Hepatocyte (in vitro differentiated cells): ENCODE measurements at regions not wholly inside any gene's neighbourhood (a gene's known extent, or its start where the extent isn't known, plus 50 kb on each side); places are given as distances from the start of the nearest gene placed in this dataset.
"Not testable (repeated sequence)": the region's sequence is repeated elsewhere in the genome, so short reads cannot be mapped to it uniquely, and the experiment has no call there.

Experiments used
- DNase-seq: peaks from one replicate; pipeline ENCODE4 v3.0.0-alpha.2; 2016; ENCODE audit warnings: low spot score
- H2AFZ ChIP-seq: fragments of 200-600 bp; sonication (generic); 2 replicates; pipeline ENCODE4 v1.6.0; 2016; ENCODE audit warnings: antibody characterized with exemption, mild to moderate bottlenecking
- H3K27ac ChIP-seq: fragments of 200-600 bp; sonication (generic); 2 replicates; pipeline ENCODE4 v1.5.1; 2016; ENCODE audit warnings: mild to moderate bottlenecking
- H3K27me3 ChIP-seq: fragments of 200-600 bp; sonication (generic); 2 replicates; pipeline ENCODE4 v1.6.1; 2016
- H3K36me3 ChIP-seq: fragments of 200-600 bp; sonication (generic); replicated peaks from 2 replicates; pipeline ENCODE4 v1.5.1; 2016; ENCODE audit warnings: low read depth; ENCODE audit not compliant: insufficient read depth
- H3K4me1 ChIP-seq: fragments of 200-600 bp; sonication (generic); 2 replicates; pipeline ENCODE4 v1.5.1; 2016; ENCODE audit warnings: mild to moderate bottlenecking, moderate library complexity; ENCODE audit not compliant: insufficient read depth
- H3K4me2 ChIP-seq: fragments of 200-600 bp; sonication (generic); 2 replicates; pipeline ENCODE4 v1.6.0; 2016
- H3K4me3 ChIP-seq: fragments of 200-600 bp; sonication (generic); 2 replicates; pipeline ENCODE4 v1.5.1; 2016; ENCODE audit warnings: mild to moderate bottlenecking
- H3K79me2 ChIP-seq: fragments of 200-600 bp; sonication (generic); 2 replicates; pipeline ENCODE4 v1.6.0; 2017; ENCODE audit warnings: mild to moderate bottlenecking
- H3K9me2 ChIP-seq: fragments of 200-600 bp; sonication (generic); replicated peaks from 2 replicates; pipeline ENCODE4 v1.6.0; 2017; ENCODE audit warnings: mild to moderate bottlenecking; ENCODE audit not compliant: insufficient read depth
- H3K9me3 ChIP-seq: fragments of 200-600 bp; sonication (generic); 2 replicates; pipeline ENCODE4 v1.5.1; 2016; ENCODE audit warnings: low read depth, mild to moderate bottlenecking
- H4K20me1 ChIP-seq: fragments of 200-600 bp; sonication (generic); 2 replicates; pipeline ENCODE4 v1.6.0; 2016; ENCODE audit warnings: mild to moderate bottlenecking; ENCODE audit not compliant: insufficient read depth, poor library complexity, severe bottlenecking
- CTCF ChIP-seq: fragments of 200-600 bp; sonication (generic); IDR thresholded peaks from 2 replicates; pipeline ENCODE4 v1.5.1; 2016; ENCODE audit warnings: antibody characterized with exemption, mild to moderate bottlenecking; ENCODE audit not compliant: poor library complexity
- EZH2 ChIP-seq: fragments of 200-600 bp; sonication (generic); IDR thresholded peaks from 2 replicates; pipeline ENCODE4 v1.6.1; 2016; ENCODE audit warnings: antibody characterized with exemption, mild to moderate bottlenecking, borderline replicate concordance
- EZH2phosphoT487 ChIP-seq: fragments of 200-600 bp; sonication (generic); IDR thresholded peaks from one replicate; pipeline ENCODE4 v1.6.1; 2018; ENCODE audit warnings: antibody characterized with exemption, mild to moderate bottlenecking, low read depth, moderate library complexity; ENCODE audit not compliant: unreplicated experiment, severe bottlenecking
- WGBS: methylation state at CpG from one replicate; pipeline ENCODE4 v1.1.6; 2016; ENCODE audit warnings: low lambda C conversion rate; ENCODE audit errors: missing lambda C conversion rate; 5-methylcytosine and 5-hydroxymethylcytosine counted together

- no peak overlapping the region for H2AFZ ChIP-seq
- 41% methylated on average over 4 of the region's 4 CpGs for WGBS
- H3K4me2 ChIP-seq = peak overlapping the region; percentile 8
- H3K36me3 ChIP-seq = no peaks in the 10 kb centered on the region
- H4K20me1 ChIP-seq = no peaks in the 10 kb centered on the region
- H3K4me3 ChIP-seq = no peak overlapping the region
- H3K27ac ChIP-seq = peak overlapping the region; percentile 4
- no peaks in the 10 kb centered on the region for H3K4me1 ChIP-seq
- H3K9me2 ChIP-seq = no peaks in the 10 kb centered on the region
- H3K9me3 ChIP-seq = no peaks in the 10 kb centered on the region
- no peak for TF ChIP-seq CTCF
- H3K79me2 ChIP-seq = no peaks in the 10 kb centered on the region
- no peaks in the 10 kb centered on the region for H3K27me3 ChIP-seq
- DNase-seq = peak; percentile 17
Measured at GRCh38 chr1:232130815-232131480, 499.0 kb downstream of the SIPA1L2 start.

GRCh38 chr1:232127190-232127589 lies 500.6 kb downstream of the DISC1 start:
- DNase-seq = peak; percentile 20
- Histone ChIP-seq H3K4me3 (no peak overlapping the region), H3K36me3 (no peaks in the 10 kb centered on the region), H3K9me3 (no peaks in the 10 kb centered on the region), H3K4me2 (no peak overlapping the region), H3K4me1 (no peaks in the 10 kb centered on the region), H2AFZ (no peak overlapping the region), H3K79me2 (no peaks in the 10 kb centered on the region), H3K27ac (no peak overlapping the region), H3K27me3 (no peaks in the 10 kb centered on the region), H4K20me1 (no peaks in the 10 kb centered on the region), H3K9me2 (no peaks in the 10 kb centered on the region)
- 83% methylated on average over 2 of the region's 2 CpGs for WGBS
- no peak for TF ChIP-seq EZH2phosphoT487
- no peak for TF ChIP-seq CTCF
- TF ChIP-seq EZH2 = no peak

GRCh38 chr1:232123775-232124659 lies 497.4 kb downstream of the DISC1 start:
- H3K27me3 ChIP-seq = peaks cover 4% of the 10 kb centered on the region
- H3K9me3 ChIP-seq = no peaks in the 10 kb centered on the region
- H2AFZ ChIP-seq = no peak overlapping the region
- 55% methylated on average over 9 of the region's 9 CpGs for WGBS
- no peak overlapping the region for H3K4me3 ChIP-seq
- H3K27ac ChIP-seq = no peak overlapping the region
- no peaks in the 10 kb centered on the region for H4K20me1 ChIP-seq
- DNase-seq = no peak
- H3K36me3 ChIP-seq = no peaks in the 10 kb centered on the region
- TF ChIP-seq CTCF (no peak), EZH2phosphoT487 (no peak), EZH2 (no peak)
- H3K4me2 ChIP-seq = no peak overlapping the region
- H3K79me2 ChIP-seq = no peaks in the 10 kb centered on the region
- no peaks in the 10 kb centered on the region for H3K9me2 ChIP-seq
- no peaks in the 10 kb centered on the region for H3K4me1 ChIP-seq

- H3K9me2 ChIP-seq, H3K9me3 ChIP-seq, H3K4me2 ChIP-seq, H3K27me3 ChIP-seq, H3K27ac ChIP-seq, H3K4me1 ChIP-seq, H4K20me1 ChIP-seq, H3K4me3 ChIP-seq, H2AFZ ChIP-seq, H3K79me2 ChIP-seq, H3K36me3 ChIP-seq, DNase-seq: not testable (repeated sequence)
- WGBS = 77% methylated on average over 4 of the region's 4 CpGs
Measured at GRCh38 chr1:232117903-232118302, 491.3 kb downstream of the DISC1 start.
